H9 (cell line): ENCODE measurements at regions not wholly inside any gene's neighbourhood (a gene's known extent, or its start where the extent isn't known, plus 50 kb on each side); places are given as distances from the start of the nearest gene placed in this dataset.

ENCODE experiments used
- DNase-seq: peaks from one replicate; pipeline ENCODE4 v3.0.0-alpha.2; 2017
- H2AFZ ChIP-seq: one replicate; pipeline ENCODE4 v1.6.1; 2013; ENCODE audit warnings: mild to moderate bottlenecking, low read length, control low read depth, moderate library complexity
- H2AK5ac ChIP-seq: 2 replicates; pipeline ENCODE4 v1.6.1; 2013; ENCODE audit warnings: low read length, control low read depth, mixed read lengths; ENCODE audit not compliant: insufficient read length
- H2BK120ac ChIP-seq: one replicate; pipeline ENCODE4 v1.6.1; 2013; ENCODE audit warnings: low read depth, mild to moderate bottlenecking, low read length, control low read depth, inconsistent platforms; ENCODE audit not compliant: poor library complexity, severe bottlenecking
- H2BK12ac ChIP-seq: 2 replicates; pipeline ENCODE4 v1.6.1; 2013; ENCODE audit warnings: low read length, control low read depth, mixed read lengths, low read depth; ENCODE audit not compliant: insufficient read length
- H2BK15ac ChIP-seq: 2 replicates; pipeline ENCODE4 v1.6.1; 2013; ENCODE audit warnings: low read depth, low read length, control low read depth
- H2BK20ac ChIP-seq: one replicate; pipeline ENCODE4 v1.6.1; 2013; ENCODE audit warnings: low read depth, mild to moderate bottlenecking, low read length, control low read depth, inconsistent platforms; ENCODE audit not compliant: poor library complexity, severe bottlenecking
- H2BK5ac ChIP-seq: 2 replicates; pipeline ENCODE4 v1.6.1; 2013; ENCODE audit warnings: low read length, control low read depth, mixed read lengths; ENCODE audit not compliant: insufficient read length
- H3K14ac ChIP-seq: 2 replicates; pipeline ENCODE4 v1.6.1; 2013; ENCODE audit warnings: low read length, control low read depth; ENCODE audit not compliant: insufficient read depth
- H3K18ac ChIP-seq: 2 replicates; pipeline ENCODE4 v1.6.1; 2013; ENCODE audit warnings: low read depth, mild to moderate bottlenecking, mixed read lengths, low read length, control low read depth; ENCODE audit not compliant: insufficient read length
- H3K23ac ChIP-seq: 2 replicates; pipeline ENCODE4 v1.6.1; 2013; ENCODE audit warnings: low read length, control low read depth, mixed read lengths, low read depth; ENCODE audit not compliant: insufficient read length
- H3K23me2 ChIP-seq: 2 replicates; pipeline ENCODE4 v1.6.1; 2013; ENCODE audit warnings: low read depth, mild to moderate bottlenecking, mixed read lengths, low read length, control low read depth; ENCODE audit not compliant: insufficient read length, poor library complexity, severe bottlenecking
- H3K27ac ChIP-seq: 2 replicates; pipeline ENCODE4 v1.5.1; 2013; ENCODE audit warnings: low read length, control low read depth, mixed read lengths, low read depth; ENCODE audit not compliant: insufficient read length
- H3K27me3 ChIP-seq: 2 replicates; pipeline ENCODE4 v1.6.1; 2013; ENCODE audit warnings: low read length, control low read depth, inconsistent platforms; ENCODE audit not compliant: insufficient read depth
- H3K4ac ChIP-seq: 2 replicates; pipeline ENCODE4 v1.6.1; 2013; ENCODE audit warnings: low read depth, mild to moderate bottlenecking, control low read depth, inconsistent platforms, low read length, moderate library complexity
- H3K4me1 ChIP-seq: 2 replicates; pipeline ENCODE4 v1.6.1; 2013; ENCODE audit warnings: low read length, control low read depth, inconsistent platforms; ENCODE audit not compliant: insufficient read depth
- H3K4me2 ChIP-seq: 2 replicates; pipeline ENCODE4 v1.6.1; 2013; ENCODE audit warnings: low read length, control low read depth, mixed read lengths; ENCODE audit not compliant: insufficient read length, insufficient read depth
- H3K56ac ChIP-seq: 2 replicates; pipeline ENCODE4 v1.6.1; 2013; ENCODE audit warnings: low read depth, mild to moderate bottlenecking, mixed read lengths, low read length, control low read depth; ENCODE audit not compliant: insufficient read length
- H3K79me1 ChIP-seq: 2 replicates; pipeline ENCODE4 v1.6.1; 2013; ENCODE audit warnings: low read depth, mild to moderate bottlenecking, moderate library complexity, low read length, control low read depth, inconsistent platforms; ENCODE audit not compliant: insufficient read depth, poor library complexity, severe bottlenecking
- H3K79me2 ChIP-seq: 2 replicates; pipeline ENCODE4 v1.6.1; 2013; ENCODE audit warnings: low read length, control low read depth, inconsistent platforms; ENCODE audit not compliant: insufficient read depth
- H3K9ac ChIP-seq: 2 replicates; pipeline ENCODE4 v1.6.1; 2013; ENCODE audit warnings: low read length, control low read depth, mixed read lengths; ENCODE audit not compliant: insufficient read length; ENCODE audit errors: extremely low read depth
- H3K9me3 ChIP-seq: one replicate; pipeline ENCODE4 v1.6.1; 2013; ENCODE audit warnings: low read depth, low read length, inconsistent platforms; ENCODE audit not compliant: control insufficient read depth
- H3T11ph ChIP-seq: one replicate; pipeline ENCODE4 v1.6.1; 2013; ENCODE audit warnings: mild to moderate bottlenecking, low read length, control low read depth, inconsistent platforms
- H4K20me1 ChIP-seq: one replicate; pipeline ENCODE4 v1.6.1; 2013; ENCODE audit not compliant: control insufficient read depth, insufficient read length, insufficient read depth
- H4K5ac ChIP-seq: 2 replicates; pipeline ENCODE4 v1.6.1; 2013; ENCODE audit warnings: low read depth, mild to moderate bottlenecking, mixed read lengths, low read length, control low read depth; ENCODE audit not compliant: insufficient read length
- H4K8ac ChIP-seq: replicated peaks from 2 replicates; pipeline ENCODE4 v1.6.1; 2013; ENCODE audit warnings: low read length, control low read depth, mixed read lengths, low read depth; ENCODE audit not compliant: insufficient read length
- H4K91ac ChIP-seq: 2 replicates; pipeline ENCODE4 v1.6.1; 2013; ENCODE audit warnings: low read depth, mild to moderate bottlenecking, moderate library complexity, mixed read lengths, low read length, control low read depth; ENCODE audit not compliant: insufficient read length
- H3K27ac Mint-ChIP-seq, 3 experiments: 2 replicates in 2 of 3; 3 replicates in 1 of 3; pipeline ENCODE4 v1.8.0; 2020 to 2021; ENCODE audit warnings: mixed read lengths in 3 of 3, mild to moderate bottlenecking in 1 of 3, moderate library complexity in 1 of 3
- H3K27me3 Mint-ChIP-seq: 2 replicates; pipeline ENCODE4 v1.8.0; 2021; ENCODE audit warnings: low read depth, mild to moderate bottlenecking, moderate library complexity, mixed read lengths
- H3K36me3 Mint-ChIP-seq, 3 experiments: 2 replicates in 2 of 3; 3 replicates in 1 of 3; pipeline ENCODE4 v1.8.0; 2020 to 2021; ENCODE audit warnings: low read depth in 3 of 3, mixed read lengths in 3 of 3; ENCODE audit not compliant: insufficient read depth in 1 of 3
- H3K4me1 Mint-ChIP-seq, 2 experiments: 2 replicates each; pipeline ENCODE4 v1.8.0; 2020; ENCODE audit warnings: mixed read lengths in 2 of 2
- H3K4me3 Mint-ChIP-seq, 2 experiments: 2 replicates in 1 of 2; 3 replicates in 1 of 2; pipeline ENCODE4 v1.8.0; 2020 to 2021; ENCODE audit warnings: mild to moderate bottlenecking in 2 of 2, mixed read lengths in 2 of 2, moderate library complexity in 1 of 2
- H3K9me3 Mint-ChIP-seq, 2 experiments: 2 replicates in 1 of 2; 3 replicates in 1 of 2; pipeline ENCODE4 v1.8.0; 2020; ENCODE audit warnings: mild to moderate bottlenecking in 2 of 2, mixed read lengths in 2 of 2, moderate library complexity in 1 of 2
- WGBS: extraction: QIAGEN DNeasy Blood & Tissue Kit; methylation state at CpG from one replicate; pipeline ENCODE4 v1.1.7; 2013; ENCODE audit warnings: missing lambda C conversion rate, low lambda C conversion rate, mixed read lengths; ENCODE audit not compliant: insufficient read length; ENCODE audit errors: extremely low coverage; 5-methylcytosine and 5-hydroxymethylcytosine counted together
- TF ChIP-seq, protein P1 (sequence below): fragments of 200-600 bp; sonication (generic); conservative IDR thresholded peaks from 3 replicates; pipeline ENCODE4 v1.8.0; 2021; ENCODE audit warnings: antibody characterized with exemption, mild to moderate bottlenecking

GRCh38 chr9:129344641-129345495 is 166.8 kb upstream of the IER5L start:
- Mint-ChIP-seq H3K4me3 (no peak overlapping the region), H3K27me3 (no peaks in the 10 kb centered on the region; the same call in 1 of the 2 replicates), H3K27ac (no peak overlapping the region), H3K36me3 (peaks cover 0 to 5% (median 0%) of the 10 kb centered on the region in 3 experiments; a peak in 1 of 7 replicates), H3K4me1 (peaks cover 14 to 19% of the 10 kb centered on the region in 2 experiments), H3K9me3 (no peaks in the 10 kb centered on the region)
- no peak overlapping the region for H2BK120ac ChIP-seq
- TF ChIP-seq, protein P1, sequence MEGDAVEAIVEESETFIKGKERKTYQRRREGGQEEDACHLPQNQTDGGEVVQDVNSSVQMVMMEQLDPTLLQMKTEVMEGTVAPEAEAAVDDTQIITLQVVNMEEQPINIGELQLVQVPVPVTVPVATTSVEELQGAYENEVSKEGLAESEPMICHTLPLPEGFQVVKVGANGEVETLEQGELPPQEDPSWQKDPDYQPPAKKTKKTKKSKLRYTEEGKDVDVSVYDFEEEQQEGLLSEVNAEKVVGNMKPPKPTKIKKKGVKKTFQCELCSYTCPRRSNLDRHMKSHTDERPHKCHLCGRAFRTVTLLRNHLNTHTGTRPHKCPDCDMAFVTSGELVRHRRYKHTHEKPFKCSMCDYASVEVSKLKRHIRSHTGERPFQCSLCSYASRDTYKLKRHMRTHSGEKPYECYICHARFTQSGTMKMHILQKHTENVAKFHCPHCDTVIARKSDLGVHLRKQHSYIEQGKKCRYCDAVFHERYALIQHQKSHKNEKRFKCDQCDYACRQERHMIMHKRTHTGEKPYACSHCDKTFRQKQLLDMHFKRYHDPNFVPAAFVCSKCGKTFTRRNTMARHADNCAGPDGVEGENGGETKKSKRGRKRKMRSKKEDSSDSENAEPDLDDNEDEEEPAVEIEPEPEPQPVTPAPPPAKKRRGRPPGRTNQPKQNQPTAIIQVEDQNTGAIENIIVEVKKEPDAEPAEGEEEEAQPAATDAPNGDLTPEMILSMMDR, result no peak
- H4K91ac ChIP-seq, result no peak overlapping the region
- no peak overlapping the region for H2AFZ ChIP-seq
- no peak overlapping the region for H3K18ac ChIP-seq
- H3K4ac ChIP-seq, result no peak overlapping the region
- no peak for DNase-seq
- no peak overlapping the region for H2BK12ac ChIP-seq
- no peak overlapping the region for H2AK5ac ChIP-seq
- no peak overlapping the region for H2BK5ac ChIP-seq
- no peaks in the 10 kb centered on the region for H3K27me3 ChIP-seq
- H3K79me1 ChIP-seq, result no peaks in the 10 kb centered on the region
- H2BK20ac ChIP-seq, result no peak overlapping the region
- H3K27ac ChIP-seq, result no peak overlapping the region
- H3K9ac ChIP-seq, result no peak overlapping the region
- no peak overlapping the region for H3K14ac ChIP-seq
- no peak overlapping the region for H4K8ac ChIP-seq
- no peak overlapping the region for H4K5ac ChIP-seq
- no peak overlapping the region for H3K4me2 ChIP-seq
- no CpG with 5 or more reads among the region's 11 CpGs for WGBS
- H3K23ac ChIP-seq, result no peak overlapping the region
- no peak overlapping the region for H3K56ac ChIP-seq
- no peaks in the 10 kb centered on the region for H3K79me2 ChIP-seq
- H3K23me2 ChIP-seq, result no peaks in the 10 kb centered on the region
- no peak overlapping the region for H3T11ph ChIP-seq
- no peaks in the 10 kb centered on the region; the same call in 1 of the 2 replicates for H3K4me1 ChIP-seq
- no peaks in the 10 kb centered on the region for H3K9me3 ChIP-seq
- H4K20me1 ChIP-seq, result no peaks in the 10 kb centered on the region
- H2BK15ac ChIP-seq, result no peak overlapping the region
